GF-D8 (cell line): ENCODE measurements at regions not wholly inside any gene's neighbourhood (a gene's known extent, or its start where the extent isn't known, plus 50 kb on each side); places are given as distances from the start of the nearest gene placed in this dataset.

Source experiments
- DNase-seq: peaks from one replicate; lab custom pipeline; 2025; lab: John Stamatoyannopoulos, UW

DNA sequence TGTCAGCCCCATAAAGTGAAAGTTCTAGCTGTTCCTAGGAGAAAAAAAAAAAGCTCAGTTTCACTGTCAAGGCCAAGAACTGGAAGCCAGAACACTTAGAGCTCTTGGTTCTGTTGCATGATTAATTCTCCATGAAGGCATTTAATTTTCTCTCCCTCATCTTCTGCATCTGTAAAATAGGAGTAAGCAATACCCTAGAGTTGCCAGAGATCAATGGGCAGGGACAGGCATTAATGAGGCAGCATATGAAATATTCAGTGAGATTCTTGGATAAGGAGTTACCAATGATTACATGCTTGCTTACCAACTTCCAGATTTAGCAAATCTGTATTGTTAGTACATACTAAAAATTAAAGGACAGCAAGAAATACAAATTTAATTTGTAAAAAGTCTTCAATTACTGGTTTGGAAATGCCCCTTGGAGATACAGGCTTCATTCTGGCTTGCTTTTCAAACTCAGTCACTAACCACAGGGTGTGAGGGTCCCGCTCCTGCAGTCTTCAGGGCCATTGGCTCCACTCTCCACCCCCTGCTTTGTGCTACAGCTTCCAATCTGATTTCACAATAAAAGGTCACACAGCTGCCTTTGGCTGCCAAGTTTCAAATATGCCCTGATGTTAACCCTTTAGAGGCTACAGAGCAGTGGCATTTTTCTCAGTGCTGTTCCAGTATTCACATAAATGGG lies 624.6 kb downstream of the BNC2 start:
- no peak for DNase-seq

DNA sequence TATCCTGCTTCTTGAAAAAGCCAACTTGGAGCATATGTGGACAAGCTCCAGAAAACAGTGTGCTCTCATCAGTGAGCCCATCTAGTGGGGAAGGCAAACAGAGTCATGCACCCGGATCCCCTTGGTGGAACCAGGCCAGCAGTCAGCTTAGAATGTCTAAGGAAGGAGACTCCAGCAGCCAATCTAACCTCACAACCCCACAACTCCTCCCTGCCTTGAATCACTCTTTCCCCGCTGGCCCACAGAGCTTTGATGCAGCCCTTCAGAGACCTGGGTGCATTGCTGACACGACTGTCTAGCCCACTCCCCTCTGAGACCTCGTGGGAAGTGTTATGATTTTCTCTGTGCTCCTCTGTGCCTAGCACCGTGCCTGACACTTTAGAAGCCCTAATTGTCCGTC lies 623.7 kb downstream of the BNC2 start:
- DNase-seq = no peak

DNA sequence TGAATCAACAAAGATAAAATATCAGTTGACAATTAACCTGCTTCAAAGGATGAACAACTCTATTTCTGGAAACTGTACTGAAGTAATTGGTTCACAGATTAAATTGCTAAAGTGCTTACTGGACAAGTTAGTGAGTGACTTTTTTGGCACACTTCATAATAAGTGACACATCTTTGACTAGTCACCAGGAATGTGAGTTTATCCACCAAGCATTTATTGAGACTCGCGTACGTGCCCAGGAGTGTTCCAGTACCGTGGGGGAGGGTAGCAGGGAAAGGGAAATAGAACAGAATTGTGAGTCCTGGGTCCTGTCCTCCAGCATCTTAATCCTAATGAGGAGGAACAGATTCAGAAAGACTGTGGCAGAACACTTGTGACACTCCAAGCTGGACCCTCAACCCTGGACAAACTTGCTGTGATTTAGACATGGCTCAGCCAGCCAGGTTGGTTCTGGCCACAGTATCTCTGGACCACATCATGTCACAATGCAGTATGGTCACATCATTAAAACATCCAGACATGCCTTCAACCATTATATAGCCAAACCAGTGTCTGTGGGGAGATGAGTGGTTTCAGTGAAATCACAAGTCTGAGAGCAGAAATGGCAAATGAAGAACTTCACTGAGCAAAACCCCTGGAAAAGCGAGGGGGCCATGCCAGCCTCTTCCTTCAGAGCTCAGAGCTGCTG lies 623.1 kb downstream of the BNC2 start:
- no peak for DNase-seq

DNA sequence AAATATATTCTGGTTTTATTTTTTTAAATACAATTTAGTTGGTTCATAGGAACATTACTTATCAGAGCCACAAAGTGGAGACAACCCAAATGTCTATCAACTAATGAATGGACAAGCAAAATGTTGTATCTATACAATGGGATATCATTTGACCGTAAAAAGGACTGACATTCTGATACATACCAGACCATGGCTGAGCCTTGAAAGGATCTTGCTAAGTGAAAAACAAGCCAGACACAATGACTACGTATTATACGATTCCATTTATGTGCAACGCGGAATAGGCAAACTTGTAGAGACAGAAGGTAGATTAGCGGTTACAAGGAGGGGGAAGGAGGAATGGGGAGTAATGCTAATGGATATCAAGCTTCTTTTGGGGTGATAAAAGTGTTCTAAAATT lies 621.6 kb downstream of the BNC2 start:
- DNase-seq = no peak

DNA sequence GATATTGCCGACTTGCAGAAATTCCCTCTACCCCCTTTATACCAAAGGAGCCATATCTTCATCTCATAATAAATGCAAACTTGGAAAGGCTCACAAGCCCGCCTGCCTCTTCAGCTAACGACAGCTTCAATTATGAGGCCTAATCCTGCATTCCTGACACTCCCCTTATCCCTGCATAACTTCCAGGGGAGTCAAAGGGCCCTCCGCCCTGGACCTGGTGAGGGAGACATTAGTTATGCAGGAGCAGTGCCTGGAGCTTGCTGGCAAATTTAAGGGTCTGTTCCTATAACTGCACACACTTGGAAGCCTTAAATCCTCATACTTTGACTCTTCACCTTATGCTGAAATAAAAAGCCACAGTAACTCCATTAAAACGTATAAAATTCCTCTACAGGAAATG lies 617.9 kb downstream of the BNC2 start:
- no peak for DNase-seq

DNA sequence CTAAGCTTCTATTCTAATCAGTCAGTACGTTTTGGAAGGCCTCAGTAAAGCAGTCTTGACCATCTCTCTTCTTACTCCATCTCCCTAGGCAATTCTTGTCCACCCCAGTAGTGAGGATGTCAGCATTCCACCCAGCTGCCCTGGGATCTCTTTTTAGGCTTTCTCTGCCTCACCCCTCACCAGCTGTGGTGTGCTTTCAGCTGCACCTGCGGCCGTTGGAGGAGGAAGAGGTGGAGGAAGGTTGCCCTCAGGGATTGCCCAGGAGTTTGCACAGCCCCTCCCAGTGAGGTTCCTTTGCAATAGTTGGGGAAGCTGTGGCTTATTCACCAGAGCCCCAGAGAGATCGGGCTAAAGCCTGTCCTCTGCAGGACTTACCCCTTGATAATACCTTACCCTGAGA lies 615.8 kb downstream of the BNC2 start:
- no peak for DNase-seq

DNA sequence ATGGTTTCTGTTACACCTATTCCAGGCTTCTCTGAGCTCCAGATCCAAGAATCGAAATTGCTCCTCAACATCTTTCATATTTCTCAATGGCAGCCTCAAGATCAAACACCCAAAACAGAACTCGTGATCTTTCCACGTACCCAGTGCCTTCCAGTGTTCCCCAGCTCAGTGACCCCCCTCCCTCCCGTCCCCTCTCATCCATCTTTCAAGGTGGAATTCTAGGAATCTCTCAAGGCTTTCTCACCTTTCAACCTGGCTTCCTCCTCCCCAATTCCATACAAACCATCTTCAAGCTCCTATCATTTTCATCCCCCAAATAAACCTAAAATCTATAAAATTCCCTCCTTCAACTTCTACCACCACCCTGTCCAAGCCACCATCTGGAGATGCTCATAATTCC lies 615.3 kb downstream of the BNC2 start:
- no peak for DNase-seq

DNA sequence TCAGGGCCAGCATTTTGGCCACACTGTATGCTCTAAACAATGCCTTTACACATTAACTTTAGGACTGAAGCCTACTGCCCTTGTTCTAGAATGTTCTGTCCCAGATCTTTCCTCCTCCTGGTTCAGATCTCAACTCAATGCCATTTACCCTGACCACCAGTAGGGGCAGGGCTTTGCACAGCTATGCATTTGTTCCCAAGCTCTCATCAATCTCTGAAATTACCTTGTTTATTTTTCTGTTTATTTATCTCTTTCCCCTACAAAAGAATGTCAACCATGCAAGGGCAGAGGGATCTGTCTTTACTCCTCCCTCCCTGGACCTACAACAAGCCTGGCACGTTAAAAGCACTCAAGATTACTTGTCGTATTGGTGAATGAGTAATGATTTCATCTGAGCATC lies 612.9 kb downstream of the BNC2 start:
- no peak for DNase-seq

DNA sequence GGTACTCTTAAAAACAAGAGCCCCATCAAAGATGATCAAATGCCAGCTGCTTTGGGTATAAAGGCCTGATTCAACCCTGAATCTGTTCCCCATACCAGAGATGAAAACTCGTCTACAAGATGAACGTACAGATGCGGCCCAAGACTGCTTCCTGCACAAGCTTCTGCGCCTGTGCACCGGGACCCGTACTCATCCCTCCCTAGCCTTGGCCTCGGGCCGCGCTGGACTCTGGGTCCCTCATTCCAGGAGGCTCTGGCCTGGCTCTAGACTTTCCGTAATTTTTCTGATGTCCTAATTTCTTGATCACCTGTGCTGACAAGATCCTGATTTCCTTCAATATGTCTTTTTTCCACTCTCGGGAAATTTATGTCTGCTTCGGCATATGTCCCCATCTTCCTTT lies 612.3 kb downstream of the BNC2 start:
- DNase-seq = no peak

DNA sequence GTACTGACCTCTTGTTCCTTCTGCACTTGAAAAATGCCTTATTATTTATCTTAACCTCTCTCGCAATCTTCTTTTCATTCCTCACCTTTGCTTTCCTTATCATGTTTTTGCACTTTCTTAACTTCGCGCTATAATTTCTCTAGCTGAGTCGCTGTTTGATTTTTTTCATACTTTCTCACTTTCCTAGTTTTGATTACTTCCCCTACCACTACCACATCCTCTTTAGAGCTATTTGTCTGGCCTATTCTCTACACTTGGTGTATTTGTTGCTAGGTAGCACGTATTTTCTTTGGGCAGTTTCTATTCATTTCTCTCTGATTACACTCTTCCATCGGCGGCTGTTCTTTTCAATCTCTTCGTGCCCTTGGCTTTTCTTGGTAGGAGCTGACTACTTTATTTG lies 611.8 kb downstream of the BNC2 start:
- no peak for DNase-seq

DNA sequence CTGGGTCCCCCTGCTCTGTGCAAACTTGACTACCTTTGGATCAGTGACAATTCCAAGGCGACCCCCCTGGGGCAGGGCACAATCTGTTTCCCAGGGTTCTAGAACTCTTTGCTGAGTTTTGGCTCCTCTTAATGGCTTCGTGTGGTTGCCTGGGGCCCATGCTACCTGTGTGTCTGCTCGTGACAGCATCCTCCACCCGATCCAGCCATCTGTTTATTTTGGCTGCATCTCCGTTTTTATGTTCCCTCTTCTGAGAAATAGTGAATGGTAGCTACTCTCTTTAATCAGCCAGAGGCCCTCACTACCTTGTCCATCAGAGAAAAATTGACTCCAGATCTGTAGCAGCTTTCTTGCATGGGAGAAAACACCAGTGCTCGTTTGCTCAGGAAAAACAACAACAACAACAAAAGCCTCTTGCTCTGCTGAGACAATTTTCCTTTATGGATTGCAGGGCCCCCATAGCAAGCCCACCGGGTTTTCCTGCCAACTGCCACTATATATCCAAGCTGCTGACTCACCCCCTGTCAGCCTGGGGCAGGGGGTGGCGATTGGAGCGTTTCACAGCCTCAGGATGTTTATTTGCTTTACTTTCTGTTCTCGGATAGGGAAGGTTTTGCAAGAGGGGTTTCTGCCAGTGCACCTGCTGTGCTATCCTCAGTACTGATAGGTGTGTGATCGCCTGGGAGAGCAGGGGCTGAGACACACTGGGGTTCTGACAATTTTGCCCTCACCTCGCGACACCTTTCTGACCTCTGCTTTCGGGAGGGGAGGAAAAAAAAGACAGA lies 607.8 kb downstream of the BNC2 start:
- DNase-seq = no peak

DNA sequence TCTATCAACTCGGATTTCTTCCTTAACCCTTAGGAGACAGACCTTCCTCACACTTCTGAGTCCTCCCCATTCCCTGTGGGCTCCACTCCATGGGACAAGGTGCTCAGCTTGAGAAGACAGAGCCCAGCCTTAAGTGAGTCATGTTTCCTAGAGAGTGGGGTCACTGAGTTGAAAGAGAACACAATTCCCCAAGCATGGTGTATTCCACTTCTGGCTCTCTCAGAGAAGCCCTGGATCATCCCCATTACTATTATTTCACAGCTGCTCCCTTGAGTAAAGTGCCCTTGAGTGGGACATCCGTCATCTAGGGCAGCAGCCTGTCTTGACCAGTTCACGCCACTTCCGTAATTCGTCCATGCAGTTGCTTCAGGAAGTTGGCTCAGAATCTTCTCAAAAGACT lies 604.8 kb downstream of the BNC2 start:
- DNase-seq = no peak

DNA sequence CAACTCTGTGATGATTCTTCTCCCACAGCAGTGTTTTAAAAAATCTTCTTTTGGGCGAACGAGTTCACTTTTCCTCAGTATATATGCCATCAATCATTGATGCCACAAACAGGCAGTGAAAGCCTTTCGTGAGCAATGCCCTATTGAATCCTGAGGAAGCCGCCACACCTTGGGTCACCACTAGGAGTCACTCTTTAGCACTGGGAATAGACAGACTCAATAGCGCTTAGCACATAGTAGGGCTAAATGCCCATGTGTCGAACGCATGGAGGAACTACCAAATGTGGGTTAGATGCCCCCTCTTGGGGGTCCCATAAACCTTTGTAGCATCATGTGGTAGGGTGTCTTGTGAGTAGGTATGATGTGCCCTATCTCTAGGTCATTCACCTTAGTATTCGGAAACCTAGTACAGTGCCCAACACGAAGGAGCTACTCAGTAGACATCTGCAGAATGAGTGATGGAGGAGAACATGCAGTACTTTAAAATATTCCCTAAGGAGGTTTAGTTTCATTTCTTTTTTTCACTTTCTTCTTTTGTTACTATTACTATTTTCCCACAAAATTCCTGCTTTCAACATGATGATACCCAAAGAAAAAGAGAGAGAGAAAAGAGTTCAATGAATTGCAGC lies 603.7 kb downstream of the BNC2 start:
- no peak for DNase-seq

DNA sequence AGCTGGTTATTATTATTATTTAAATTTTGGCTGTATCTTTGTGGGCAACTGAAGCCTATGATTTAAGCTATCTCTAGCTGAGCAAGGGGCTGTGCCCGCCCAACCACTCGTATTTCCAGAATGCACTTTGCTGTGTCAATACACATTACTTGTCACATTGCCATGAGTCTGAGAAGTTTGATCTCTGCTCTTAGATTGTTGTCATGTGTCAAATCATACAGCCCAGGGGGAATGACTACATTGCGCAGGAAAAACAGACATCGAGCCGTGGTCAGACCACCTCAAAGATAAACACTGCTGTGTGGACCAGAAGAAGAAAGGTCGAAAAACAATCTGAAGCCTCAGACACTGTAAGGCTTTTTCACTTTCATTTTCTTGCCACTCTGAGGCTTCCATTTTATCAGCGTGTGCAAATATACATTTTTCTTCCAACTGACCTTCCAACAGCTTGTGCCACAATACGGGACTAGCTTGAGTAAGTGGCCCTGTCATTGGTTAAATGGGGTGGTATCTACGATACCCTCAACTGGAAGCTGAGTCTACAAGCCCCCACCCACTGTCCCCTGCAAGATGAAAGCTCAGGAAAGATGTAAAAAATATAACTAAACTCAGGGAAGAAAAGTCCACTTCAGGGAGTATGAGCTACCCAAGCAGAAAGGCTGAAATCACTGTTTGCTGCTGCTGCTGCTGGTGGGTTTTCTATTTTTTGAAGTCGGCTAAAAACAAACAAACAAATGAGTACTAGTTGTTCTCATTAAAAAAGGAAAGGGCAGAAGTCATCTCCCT lies 603.0 kb downstream of the BNC2 start:
- no peak for DNase-seq

DNA sequence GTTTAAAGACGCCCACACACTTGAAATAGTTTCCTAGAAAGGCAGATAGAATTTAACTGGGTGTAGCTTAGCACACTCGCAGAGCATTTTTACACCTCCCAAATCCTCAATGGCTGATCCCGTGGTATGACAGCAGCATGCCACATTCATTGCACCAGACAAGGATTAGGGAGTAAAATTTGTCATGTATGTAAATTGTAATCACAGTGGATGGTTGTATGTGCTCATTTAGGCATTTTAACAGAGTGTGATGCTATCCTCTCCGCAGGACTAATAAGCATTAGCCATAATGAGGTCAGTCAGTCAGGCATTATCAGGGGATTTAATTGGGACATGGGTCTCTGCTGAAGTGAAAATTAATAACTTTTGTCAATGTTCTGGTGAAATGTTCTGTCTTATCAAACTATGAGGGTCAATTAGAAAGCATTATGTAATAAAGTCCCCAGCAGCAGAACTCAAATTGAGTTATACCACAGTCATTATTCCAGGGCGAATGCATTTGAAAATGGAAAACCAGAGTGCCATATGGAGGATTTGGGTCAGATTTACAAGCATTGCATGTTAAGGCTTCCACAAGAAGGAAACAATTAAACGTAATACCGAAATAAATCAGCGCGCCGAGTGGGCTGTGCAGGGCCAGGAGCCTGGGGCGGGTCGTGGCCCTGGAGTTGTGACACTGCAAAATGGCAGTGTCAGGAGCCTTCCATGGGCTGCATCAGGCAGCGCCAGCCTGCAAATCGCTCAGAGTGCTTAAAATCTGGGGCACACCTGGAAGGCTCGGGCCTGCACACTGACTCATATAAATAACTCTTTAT lies 602.2 kb downstream of the BNC2 start:
- no peak for DNase-seq

DNA sequence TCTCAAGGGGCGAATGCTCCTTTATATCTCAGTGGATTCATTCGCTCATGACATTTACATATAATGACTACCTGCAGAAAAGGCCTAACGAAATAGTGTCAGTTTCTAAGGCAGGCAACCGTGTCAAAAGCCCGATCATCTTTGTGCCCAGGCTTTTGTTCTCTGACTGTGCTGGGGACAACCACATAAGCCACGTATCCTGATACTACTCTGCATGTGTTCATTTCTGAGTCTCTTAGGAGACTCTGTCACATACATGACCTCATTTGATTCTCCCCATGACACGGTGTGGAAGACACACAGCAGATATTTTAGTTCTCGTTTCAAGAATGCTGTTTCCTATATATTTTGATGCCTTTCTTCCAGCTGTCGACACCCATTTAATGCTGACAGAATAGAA lies 598.5 kb downstream of the BNC2 start:
- DNase-seq = no peak

DNA sequence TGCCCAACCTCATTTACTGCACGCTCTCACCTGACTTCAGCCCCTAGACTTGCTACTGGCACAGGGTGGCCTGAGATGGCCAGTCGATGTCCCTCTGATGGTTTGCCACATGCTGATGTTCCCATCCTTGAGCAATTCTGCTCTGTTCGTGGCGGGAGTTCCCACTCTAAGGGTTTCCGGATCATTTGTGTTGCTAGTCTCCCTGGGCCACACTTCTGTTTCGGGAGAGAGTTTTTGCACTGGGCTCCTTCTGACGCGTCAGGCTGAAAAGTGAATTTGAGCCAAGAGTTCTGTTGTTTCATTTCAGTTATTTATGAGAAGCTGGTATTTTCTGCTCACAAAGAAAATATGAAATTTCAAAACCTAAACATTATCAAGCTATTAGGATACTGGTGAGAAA lies 597.7 kb downstream of the BNC2 start:
- no peak for DNase-seq

DNA sequence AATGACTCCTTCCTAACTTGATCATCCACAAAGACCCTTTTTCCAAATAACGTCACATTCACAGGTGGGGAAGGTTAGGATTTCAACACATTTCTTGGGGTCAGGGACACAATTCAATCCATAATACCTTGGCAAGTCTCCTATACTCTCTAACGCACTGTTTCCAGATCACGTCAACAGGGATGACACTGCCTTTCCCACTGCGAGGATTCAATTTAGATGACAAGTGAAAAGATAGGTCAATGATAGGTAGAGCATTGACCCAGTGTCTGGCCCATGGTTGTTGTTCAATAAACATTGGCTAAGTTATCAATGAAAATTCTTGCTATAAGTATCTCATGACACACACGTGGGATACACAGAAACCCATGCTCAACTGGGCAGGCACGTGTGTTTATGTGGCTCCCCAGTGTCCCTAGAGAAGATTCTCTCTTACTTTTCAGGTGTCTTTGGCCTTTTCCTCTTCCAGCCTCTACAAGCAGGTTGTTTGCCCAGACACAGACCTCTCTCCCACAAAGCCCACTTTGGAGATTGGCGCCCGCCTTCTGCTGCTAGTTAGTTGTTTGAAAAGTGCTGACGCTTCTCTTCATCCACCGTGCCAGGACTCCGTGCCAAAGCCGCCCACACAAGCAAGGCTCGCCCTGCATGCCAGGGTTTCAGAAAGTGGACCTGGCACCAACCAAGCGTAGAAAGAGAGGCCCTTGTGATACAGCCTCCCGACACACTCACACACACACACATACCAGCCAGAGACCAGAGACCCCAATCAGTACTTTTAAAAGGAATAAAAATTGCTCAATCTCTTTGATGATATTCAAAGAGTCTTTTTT lies 594.5 kb downstream of the BNC2 start:
- DNase-seq = no peak

DNA sequence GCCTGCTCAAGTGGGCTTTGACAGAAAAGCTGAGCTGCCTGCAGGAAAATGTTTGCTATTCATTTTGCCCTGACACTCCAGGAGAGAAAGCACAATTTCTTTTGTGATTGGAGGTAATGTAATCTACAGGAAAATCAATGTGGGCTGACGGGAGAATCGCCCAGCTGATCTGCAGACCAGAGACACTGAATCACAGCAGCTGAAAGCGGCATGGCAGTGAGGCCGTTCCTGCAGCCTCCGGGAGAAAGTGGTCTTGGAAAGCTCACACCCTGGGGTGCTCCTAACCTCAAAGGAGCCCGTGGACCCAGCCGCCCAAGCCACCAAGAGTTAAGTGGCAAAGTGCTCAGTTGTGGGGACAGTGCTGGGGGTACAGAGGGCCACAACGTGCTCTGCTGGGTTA lies 593.6 kb downstream of the BNC2 start:
- DNase-seq = no peak

DNA sequence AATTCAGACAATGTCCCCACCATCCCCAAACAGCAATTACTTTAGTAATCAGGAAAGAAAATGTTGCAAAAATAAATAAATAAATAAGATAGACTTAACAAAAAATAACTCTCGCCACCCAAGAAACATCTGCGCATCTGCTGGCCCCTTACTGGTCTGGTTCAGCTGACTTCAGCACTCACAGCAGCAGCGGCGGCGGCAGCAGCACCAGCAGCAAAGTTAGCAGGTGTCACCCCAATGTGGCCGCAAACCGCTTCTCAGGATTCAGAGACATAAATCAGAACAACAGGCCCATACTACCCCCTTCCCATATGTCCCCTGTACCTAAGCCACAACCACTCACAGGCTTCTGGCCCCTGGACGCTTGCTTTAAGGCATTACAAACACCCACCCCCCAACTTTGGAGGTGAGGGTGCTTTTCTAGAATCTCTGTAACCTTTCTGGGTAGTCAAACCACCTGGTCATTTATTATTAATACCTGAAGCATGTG lies 593.0 kb downstream of the BNC2 start:
- no peak for DNase-seq
